Fibroblast of peridontal ligament (primary cell): ENCODE measurements at regions not wholly inside any gene's neighbourhood (a gene's known extent, or its start where the extent isn't known, plus 50 kb on each side); places are given as distances from the start of the nearest gene placed in this dataset.
"Not testable (repeated sequence)": the region's sequence is repeated elsewhere in the genome, so short reads cannot be mapped to it uniquely, and the experiment has no call there.

Experiments
- DNase-seq: peaks from one replicate; pipeline ENCODE4 v3.0.0-alpha.2; 2010; ENCODE audit errors: extremely low read depth

DNA sequence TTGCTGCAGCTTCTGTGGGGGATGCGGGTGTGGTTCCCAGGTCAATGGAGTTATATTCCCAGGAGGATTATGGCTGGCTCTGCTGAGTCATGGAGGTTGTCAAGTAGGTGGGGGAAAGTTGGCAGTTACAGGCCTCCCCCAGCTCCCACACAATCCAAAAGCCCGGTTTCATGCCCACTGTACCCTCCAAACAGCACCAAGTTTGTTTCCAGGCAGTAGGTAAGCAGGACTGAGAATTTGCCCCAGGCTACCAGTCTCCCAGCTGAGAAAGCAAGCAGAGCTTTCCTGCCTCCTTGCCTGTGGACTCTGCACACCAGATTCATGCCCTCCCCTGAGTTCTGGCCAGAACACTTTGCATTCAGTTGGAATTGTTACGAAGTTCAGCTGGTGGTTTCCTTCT, 578.2 kb downstream of the MEI4 start:
- DNase-seq: no peak

DNA sequence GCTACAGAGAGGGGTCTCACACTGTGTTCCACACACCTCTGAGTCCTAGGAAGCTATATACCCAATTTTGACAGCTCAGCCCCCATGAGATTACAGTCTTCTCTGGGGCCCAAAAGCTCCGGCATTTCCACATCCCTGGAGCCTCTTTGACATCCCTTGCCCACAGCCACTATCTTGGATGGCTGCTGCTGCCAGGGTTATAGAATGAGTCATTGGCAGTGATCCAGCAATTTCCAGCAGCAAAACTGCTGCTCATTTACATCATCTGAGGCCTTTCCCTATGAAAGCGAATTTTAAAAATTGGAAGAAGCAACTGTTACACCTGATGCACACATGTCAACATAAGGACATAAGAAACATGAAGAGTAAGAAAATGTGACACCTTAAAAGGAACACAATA, 590.7 kb downstream of the MEI4 start:
- DNase-seq: no peak

DNA sequence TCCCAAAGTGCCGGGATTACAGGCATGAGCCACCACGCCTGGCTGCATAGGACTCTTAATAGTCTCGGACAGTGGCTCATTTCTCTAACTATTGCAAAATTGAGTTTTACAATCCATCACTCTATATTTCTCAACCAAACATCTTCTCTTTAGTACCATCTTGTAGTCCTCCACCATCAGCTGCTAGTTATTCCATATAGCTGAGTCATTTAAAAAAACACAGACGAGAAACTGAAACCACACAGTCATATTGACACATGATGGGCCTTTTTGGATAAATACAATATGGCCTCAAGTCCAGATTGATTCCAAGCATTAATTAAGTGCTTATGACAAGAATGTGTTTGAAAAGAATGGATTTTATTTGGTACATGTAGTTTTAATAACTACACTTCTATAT, 599.1 kb downstream of the MEI4 start:
- DNase-seq: no peak

DNA sequence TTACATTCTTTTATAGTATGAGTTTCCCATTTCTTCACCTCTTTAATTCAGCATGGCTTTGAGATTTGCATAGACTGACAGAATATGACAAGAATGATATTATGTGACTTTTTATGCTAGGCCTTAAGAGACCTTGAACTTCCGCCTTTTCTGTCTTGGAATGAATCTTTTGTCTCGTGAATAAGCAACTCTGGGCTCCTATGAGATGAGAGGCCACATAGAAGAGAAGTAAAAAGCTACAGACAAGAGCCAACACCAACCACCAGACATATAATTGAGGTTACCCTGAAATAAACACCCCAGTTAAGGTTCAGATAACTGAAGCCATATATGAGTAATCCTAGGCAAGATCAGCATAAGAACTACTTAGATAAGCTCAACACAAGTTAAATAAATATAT, 600.8 kb downstream of the MEI4 start:
- no peak for DNase-seq

DNA sequence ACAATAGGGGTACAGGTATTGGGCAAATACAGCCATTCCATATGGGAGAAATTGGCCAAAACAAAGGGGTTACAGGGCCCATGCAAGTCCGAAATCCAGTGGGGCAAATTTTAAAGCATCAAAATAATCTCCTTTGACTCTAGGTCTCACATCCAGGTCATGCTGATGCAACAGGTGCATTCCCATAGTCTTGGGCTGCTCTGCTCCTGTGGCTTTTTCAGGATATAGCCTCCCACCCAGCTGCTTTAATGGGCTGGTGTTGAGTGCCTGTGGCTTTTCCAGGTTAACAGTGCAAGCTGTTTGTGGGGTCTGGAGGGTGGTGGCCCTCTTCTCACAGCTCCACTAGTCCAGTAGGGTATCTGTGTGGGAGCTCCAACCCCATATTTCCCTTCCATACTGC, 607.1 kb downstream of the MEI4 start:
- no peak for DNase-seq

DNA sequence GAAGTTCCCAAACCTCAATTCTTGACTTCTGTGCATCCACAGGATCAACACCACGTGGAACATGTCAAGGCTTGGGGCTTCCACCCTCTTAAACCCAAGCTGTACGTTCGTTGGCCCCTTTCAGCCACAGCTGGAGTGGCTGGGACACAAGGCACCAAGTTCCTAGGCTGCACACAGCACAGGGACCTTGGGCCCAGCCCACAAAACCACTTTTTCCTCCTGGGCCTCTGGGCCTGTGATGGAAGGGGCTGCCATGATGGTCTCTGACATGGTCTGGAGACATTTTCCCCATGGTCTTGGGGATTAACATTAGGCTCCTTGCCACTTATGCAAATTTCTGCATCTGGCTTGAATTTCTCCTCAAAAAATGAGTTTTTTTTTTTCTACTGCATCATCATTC, 606.9 kb upstream of the IRAK1BP1 start:
- not testable (repeated sequence) for DNase-seq

DNA sequence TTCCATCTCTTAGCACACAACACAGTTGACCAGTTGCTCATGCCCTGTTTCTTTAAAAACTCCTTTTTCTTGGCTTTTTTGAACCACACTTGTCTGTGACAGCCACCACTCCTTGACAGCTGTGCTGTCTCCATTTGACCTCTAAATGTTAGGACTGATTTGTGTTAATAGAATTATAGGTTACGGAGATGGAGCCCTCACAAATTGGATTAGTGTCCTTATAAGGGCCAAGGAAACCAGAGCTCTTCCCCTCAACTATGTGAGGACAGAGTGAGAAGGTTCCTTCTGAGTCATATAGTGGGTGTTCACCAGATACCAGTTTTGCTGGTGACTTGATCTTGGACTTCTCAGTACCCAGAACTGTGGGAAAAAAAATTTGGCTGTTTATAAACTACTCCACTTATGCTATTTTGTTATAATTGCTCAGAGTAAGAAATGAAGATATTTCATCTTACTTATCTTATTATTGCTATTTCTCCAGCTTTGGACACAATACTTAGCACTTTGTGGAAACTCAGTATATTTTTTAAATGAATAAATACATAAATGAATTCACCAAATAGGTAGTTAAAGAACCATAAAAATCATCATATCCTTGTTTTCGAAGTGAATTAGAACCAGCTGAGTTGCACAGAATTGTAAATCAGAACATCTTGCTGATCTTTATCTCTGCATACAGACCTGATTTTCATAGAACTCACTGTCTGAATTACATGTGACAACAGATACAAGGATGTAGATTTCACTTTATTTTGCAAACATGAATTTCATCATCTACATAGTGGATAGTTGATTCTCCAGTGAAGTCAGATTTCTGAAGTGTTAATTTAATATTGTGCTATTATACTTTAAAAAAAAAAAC, 598.5 kb upstream of the IRAK1BP1 start:
- DNase-seq: no peak

DNA sequence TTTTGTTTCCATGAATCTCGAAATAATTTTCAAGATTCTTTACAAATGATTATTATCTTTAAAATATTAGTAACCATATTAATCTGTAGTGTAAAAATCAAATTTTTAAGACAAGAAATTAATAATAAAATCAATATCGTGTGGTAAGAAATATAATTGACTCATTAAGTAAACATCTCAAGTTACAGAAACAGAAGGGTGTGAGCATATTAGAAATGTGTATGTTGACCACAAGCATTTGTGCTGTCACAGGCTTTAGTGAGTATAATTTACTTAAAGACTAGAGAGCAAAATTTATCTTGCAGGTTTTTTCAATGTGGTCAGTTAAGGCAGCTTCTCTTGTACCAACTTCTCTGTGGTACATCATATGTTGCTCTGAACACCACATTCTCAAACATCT, 566.5 kb upstream of the IRAK1BP1 start:
- no peak for DNase-seq

DNA sequence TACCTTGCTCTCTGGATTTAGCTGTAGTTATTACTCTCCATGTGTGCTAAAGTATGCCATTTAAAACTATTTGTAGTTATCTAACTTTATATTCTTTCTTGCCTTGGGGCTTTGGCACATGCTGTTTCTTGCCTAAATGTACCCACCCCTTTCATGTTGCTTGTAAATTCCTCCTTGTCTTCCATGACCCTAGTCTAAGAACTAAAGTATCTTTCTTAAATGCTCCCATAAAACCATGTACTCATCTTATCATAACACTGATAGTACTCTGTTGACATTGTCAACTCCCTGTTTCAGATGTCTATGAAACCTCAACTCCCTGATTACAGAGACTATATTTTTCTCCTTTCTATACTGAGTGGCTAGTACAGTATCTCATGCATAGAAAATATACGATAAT, 564.9 kb upstream of the IRAK1BP1 start:
- no peak for DNase-seq

DNA sequence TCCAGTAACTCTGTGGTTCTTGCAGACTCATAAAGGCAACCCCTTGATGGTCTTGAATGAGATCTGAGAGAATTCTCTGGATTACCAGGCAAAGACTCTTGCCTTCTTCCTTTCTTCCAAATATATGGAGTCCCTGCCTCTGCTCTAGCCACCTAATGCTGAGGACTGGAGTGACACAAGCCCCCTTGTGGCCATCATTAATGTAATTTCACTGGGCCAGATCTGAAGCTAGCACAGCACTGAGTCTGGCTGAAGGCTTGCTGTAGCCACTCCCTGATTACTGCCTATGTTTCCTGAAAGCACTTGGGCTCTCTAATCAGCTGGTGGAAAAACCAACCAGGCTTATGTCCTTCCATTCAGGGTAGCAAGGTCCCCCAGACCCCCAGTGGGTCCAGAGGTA, 559.3 kb upstream of the IRAK1BP1 start:
- no peak for DNase-seq

DNA sequence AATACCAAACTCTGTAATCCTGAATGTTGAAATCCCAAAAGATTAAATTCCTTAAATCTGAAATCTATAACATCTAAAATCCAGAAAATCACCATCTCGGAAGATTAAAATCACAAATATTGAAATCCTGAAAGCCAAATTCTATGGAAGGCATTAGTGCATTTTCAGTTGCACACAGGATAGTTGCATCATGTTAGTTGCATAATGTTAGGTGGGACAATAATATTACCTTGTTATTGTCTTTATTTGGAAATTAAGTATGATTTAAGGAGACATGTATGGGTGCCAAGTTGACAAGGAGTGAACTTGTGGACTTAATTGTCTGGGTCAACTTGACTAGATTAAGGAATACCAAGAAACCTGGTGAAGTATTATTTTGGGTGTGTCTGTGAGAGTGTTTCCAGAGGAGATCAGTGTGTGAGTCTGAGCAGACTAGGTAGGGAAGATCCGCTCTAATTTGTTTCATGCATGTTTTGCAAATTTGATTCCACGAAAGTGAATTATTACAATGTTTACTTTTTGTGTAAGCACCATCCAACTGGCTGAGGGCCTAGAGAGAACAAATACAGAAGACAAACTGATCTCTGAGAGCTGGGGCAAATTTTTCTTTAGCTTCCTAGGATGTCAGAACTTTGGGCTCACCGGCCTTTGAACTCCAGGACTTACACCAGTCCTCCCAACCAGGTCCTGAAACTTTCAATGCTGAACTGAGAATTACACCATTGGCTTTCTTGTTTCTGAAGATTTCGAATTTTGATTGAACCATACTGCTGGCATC, 545.1 kb upstream of the IRAK1BP1 start:
- DNase-seq: no peak

DNA sequence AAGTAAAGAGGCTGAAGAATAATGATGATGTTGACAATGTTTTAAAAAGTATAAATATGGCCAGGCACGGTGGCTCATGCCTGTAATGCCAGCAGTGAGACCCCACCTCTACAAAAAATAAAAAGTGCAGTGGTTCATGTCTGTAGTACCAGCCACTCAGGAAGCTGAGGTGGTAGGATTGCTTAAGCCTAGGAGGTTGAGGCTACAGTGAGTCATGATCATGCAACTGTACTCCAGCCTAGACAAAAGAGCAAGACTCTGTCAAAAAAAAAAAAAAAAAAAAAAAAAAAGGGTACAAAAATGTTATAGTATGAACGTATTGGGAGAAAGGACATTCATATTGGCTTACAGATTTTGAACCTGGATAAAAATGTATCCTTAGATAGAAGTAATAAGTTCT, 543.1 kb upstream of the IRAK1BP1 start:
- DNase-seq: no peak

DNA sequence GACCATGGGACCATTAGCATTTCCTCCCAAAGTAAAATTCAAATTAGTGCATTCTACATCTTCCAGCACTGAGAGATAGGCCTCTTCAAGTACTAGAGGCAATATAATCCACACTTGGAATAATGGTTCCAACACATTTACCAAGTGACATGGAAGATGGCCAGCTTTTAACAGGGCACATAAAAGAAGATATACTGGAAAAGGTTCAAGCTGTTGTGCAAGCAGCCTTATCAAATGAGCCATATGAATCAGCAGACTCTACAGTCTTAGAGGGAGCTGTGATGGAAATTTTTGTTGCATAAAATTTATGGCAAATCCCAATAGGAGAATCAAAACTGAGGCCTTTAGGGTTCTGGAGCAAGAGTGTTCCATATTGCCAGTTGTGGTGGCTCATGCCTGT, 526.6 kb upstream of the IRAK1BP1 start:
- no peak for DNase-seq

DNA sequence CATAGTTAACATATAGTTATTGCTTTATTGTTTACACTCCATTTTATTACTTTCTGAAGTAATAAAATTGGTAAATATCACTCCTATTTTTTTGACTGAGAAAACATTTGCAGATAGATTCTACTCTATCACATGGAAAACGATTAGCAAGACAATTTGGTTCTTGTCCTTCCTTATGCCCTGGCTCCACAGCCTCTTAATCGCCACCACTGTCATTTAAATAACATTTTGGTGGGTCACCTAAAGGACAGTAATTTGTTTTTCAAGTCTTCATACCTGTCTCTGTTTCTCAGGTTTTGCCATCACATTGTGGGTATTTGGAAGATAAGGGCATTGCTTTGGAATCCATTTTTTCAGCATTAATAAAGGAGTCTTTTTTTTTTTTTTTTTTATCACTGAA, 521.5 kb upstream of the IRAK1BP1 start:
- no peak for DNase-seq

DNA sequence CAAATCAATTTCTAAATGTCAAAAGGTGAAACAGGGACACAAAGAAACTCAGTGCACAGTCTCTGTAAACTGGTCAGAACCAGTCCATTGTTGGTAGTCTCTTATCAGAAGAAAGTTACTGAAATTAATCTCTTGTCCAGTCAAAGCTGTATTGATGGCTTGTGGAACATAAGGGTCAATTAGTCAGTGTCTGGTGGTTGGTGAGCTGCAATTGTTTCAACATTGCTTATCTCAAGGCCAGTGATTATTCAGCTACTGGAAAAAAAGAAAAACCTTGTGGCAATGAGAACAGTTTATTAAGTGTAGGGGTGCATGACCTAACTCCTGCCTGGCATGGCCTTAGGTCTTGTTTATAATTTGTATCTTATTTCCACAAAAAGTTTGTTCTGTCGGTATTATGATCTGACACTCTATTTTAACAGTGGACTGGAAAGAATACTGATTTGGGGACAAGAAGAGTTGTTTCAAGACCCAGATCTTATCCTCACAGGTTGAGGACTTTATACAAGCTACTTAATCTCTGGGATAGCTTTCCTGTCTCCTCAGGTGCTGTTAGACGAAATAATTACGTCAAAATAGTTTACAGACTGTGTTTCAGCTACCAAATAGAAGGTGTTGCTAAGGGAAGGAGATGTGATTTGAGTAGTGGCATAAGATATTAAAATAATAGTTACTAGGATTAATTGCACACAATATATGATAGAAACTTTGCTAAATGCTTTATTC, 520.0 kb upstream of the IRAK1BP1 start:
- no peak for DNase-seq

DNA sequence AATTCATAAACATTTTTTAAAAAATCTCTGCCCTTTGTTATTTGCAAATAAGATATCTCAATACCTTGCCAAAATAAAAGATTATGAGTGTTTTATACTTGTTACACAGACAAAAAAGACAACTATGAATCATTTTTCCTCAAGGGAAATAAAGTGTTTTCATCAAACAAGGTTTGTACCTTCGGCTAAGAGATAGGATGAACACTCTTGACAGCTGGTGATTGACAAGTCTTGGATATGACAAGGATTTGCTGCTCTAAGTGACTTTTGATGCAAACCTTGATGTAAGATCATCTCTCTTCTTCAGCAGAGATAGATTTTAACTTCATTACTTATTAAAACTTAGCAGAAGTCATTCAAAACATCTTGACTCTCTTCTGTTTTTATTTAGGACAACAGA, 514.3 kb upstream of the IRAK1BP1 start:
- DNase-seq: no peak

DNA sequence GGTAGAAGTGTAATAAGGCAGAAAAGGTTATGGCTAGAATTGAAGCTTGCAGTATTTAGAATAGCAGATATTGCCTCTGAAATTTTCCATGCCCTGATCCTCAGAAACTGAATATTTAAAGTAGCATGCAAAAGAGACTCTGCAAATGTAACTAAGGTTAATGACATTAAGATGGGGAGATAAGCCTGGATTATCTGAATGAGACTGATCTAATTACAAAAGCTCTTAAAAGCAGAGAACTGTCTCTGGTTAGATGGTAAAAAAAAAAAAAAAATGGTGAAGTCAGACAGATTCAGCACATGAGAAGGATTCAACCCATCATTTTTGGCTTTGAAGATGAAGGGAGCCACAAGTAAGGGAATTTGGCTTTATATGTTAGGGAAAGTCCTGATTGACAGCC, 503.7 kb upstream of the IRAK1BP1 start:
- DNase-seq: no peak

DNA sequence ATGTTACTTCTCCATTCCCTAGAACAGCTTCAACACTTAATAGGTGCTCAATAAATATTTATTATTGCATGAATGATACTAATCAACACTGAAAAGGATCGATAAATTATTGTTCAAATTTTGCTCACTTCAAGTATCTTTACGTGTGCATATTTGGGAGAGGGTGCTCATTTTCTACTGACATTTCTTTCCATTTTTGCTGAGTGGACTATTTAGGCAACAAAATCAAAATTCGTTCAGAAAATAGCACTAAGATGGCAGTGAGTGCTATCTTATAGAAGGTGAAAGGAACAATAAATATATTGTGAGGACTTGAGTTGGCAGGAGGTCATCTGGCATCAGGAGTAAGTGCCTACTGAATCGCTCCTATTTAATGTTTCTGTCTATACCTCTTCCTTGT, 501.9 kb upstream of the IRAK1BP1 start:
- no peak for DNase-seq

DNA sequence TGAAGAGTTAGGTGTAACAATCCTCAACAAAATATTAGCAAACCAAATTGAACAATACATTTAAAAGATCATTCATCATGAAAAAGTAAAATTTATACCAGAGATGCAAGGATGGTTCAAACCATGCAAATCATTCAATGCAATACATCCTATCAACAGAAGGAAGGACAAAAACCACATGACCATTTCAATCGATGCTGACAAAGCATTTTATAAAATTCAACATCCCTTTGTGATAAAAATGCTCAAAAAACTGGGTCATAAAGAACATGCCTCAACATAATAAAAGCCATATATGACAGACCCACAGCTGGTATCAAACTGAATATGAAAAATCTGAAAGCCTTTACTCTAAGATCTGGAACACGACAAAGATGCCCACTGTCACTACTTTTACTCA, 490.3 kb upstream of the IRAK1BP1 start:
- DNase-seq: no peak

DNA sequence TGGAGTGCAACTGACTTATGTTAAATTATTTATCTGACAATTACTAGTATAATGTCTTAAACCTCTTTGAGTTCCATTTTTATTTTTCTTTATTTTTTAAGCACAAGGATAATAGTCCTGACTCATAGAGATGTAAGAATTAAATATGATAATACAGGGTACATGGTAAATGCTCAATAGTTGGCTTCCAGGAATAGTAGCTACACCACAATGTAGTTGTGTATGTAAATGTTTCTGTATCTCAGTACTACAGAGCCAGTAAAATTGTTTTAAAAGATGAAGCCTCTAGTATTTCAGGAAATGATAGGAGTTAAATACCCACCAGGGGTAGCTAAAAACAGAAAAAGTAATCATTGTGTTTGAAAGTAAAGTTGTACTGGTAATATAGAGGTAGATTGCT, 487.4 kb upstream of the IRAK1BP1 start:
- no peak for DNase-seq

DNA sequence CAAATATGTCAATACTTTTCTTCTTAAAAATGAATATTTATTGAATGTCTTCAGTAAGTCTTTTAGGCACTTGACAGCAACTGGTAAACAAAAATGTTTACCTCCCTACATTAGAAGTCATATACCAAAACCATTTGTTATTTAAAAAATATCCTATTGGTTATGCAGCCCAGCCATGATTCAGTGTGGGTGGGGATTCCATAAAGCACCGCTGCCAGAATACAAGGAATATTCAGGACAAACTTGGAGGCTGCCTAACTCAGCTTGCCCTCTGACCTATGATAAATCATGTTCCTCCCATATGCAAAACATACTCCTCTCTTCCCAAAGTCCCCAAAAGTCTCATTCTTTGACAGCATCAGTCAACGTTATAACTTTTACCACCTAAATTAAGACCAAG, 486.8 kb upstream of the IRAK1BP1 start:
- DNase-seq: no peak

DNA sequence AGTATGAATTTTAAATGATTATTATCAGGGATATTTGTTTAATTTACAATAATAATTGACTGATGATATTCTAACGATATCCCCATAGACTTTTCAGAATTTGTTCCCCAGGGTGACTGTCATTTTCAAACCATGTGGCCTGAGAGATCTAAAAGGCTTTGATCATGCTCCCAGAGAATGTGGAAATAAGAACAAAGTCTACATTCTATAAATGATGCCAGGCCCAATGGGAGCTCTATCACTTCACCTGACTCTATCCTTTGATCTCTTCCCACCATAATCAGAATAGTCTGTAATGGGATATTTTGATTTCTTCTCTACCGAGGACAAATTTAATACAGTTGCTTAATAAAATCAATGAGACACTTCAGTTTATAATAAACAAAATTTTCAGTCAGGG, 483.4 kb upstream of the IRAK1BP1 start:
- DNase-seq: no peak

DNA sequence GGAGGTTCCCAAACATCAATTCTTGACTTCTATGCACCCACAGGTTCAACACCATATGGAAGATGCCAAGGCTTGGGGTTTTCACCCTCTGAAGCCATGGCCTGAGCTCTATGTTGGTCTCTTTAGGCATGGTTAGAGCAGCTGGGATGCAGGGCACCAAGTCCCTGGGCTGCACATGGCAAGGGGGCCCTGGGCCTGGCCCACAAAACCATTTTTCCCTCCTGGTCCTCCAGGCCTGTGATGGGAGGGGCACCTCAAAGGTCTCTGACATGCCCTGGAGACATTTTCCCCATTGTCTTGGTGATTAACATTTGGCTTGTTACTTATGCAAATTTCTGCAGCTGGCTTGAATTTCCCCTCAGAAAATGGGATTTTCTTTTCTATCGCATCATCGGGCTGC, 480.5 kb upstream of the IRAK1BP1 start:
- DNase-seq: not testable (repeated sequence)
